ENCODE measurements at regions not wholly inside any gene's neighbourhood (a gene's known extent, or its start where the extent isn't known, plus 50 kb on each side); places are given as distances from the start of the nearest gene placed in this dataset.
A peak's percentile ranks its signal among the peaks of the same experiment; 100 is the strongest.

- 98% methylated on average over 5 of the region's 5 CpGs for WGBS, 2 experiments (ENCODE audit: low coverage in 1 of 2, low lambda C conversion rate in 2 of 2, missing lambda C conversion rate in 2 of 2)
- H3K4me2 ChIP-seq (ENCODE audit: unreplicated experiment) = no peak overlapping the region
- no peaks in the 10 kb centered on the region; the same call in 1 of the 2 replicates for H3F3A ChIP-seq (ENCODE audit: insufficient read depth)
- no peaks in the 10 kb centered on the region for H3K79me2 ChIP-seq (ENCODE audit: insufficient read depth)
- DNase-seq = no peak
- H3K4me1 ChIP-seq (ENCODE audit: insufficient read depth) = peaks cover 20% of the 10 kb centered on the region
- no peaks in the 10 kb centered on the region for H4K20me1 ChIP-seq (ENCODE audit: insufficient read depth)
- no peak overlapping the region for H2AFZ ChIP-seq
- no peaks in the 10 kb centered on the region for H3K9me2 ChIP-seq (ENCODE audit: insufficient read depth)
- in situ Hi-C loops (cut with MboI) = no loop called here
- TF ChIP-seq EZH2 (IDR thresholded peaks at IDR 0.05; ENCODE audit: insufficient read depth, poor library complexity, severe bottlenecking) (no peak), EZH2phosphoT487 (IDR thresholded peaks at IDR 0.05; ENCODE audit: insufficient read depth, low read depth) (no peak)
- H3K9me3 ChIP-seq (ENCODE audit: low read depth) = no peaks in the 10 kb centered on the region
- no peaks in the 10 kb centered on the region for H3K36me3 ChIP-seq (ENCODE audit: low read depth)
- H3K4me3 ChIP-seq = no peak overlapping the region
- no peaks in the 10 kb centered on the region; the same call in 1 of the 2 replicates for H3K27me3 ChIP-seq (replicated peaks; ENCODE audit: insufficient read depth)
- no peak overlapping the region for H3K27ac ChIP-seq
- H3K9ac ChIP-seq = no peak overlapping the region
These were observed 117.8 kb upstream of the SERP2 start for GRCh38 chr13:44255771-44256364.

- H3K27me3 ChIP-seq (replicated peaks; ENCODE audit: insufficient read depth) = no peaks in the 10 kb centered on the region; the same call in 1 of the 2 replicates
- no peak for TF ChIP-seq EZH2 (IDR thresholded peaks at IDR 0.05; ENCODE audit: insufficient read depth, poor library complexity, severe bottlenecking)
- no peak for TF ChIP-seq EZH2phosphoT487 (IDR thresholded peaks at IDR 0.05; ENCODE audit: insufficient read depth, low read depth)
- H4K20me1 ChIP-seq (ENCODE audit: insufficient read depth) = no peaks in the 10 kb centered on the region
- in situ Hi-C loops (cut with MboI) = no loop called here
- no peaks in the 10 kb centered on the region for H3K9me2 ChIP-seq (ENCODE audit: insufficient read depth)
- no peak overlapping the region for H3K9ac ChIP-seq
- DNase-seq = peak; percentile 65
- 57 to 62% methylated on average over 4 of the region's 4 CpGs for WGBS, 2 experiments (ENCODE audit: low coverage in 1 of 2, low lambda C conversion rate in 2 of 2, missing lambda C conversion rate in 2 of 2)
- no peaks in the 10 kb centered on the region for H3K79me2 ChIP-seq (ENCODE audit: insufficient read depth)
- H3K9me3 ChIP-seq (ENCODE audit: low read depth) = no peaks in the 10 kb centered on the region
- H2AFZ ChIP-seq = no peak overlapping the region
- no peak overlapping the region for H3K4me2 ChIP-seq (ENCODE audit: unreplicated experiment)
- no peak overlapping the region for H3K4me3 ChIP-seq
- H3F3A ChIP-seq (ENCODE audit: insufficient read depth) = no peaks in the 10 kb centered on the region; the same call in 1 of the 2 replicates
- no peaks in the 10 kb centered on the region for H3K36me3 ChIP-seq (ENCODE audit: low read depth)
- H3K4me1 ChIP-seq (ENCODE audit: insufficient read depth) = peaks cover 20% of the 10 kb centered on the region
- no peak overlapping the region for H3K27ac ChIP-seq
These were observed 115.8 kb upstream of the SERP2 start for GRCh38 chr13:44257796-44258195.

DNA sequence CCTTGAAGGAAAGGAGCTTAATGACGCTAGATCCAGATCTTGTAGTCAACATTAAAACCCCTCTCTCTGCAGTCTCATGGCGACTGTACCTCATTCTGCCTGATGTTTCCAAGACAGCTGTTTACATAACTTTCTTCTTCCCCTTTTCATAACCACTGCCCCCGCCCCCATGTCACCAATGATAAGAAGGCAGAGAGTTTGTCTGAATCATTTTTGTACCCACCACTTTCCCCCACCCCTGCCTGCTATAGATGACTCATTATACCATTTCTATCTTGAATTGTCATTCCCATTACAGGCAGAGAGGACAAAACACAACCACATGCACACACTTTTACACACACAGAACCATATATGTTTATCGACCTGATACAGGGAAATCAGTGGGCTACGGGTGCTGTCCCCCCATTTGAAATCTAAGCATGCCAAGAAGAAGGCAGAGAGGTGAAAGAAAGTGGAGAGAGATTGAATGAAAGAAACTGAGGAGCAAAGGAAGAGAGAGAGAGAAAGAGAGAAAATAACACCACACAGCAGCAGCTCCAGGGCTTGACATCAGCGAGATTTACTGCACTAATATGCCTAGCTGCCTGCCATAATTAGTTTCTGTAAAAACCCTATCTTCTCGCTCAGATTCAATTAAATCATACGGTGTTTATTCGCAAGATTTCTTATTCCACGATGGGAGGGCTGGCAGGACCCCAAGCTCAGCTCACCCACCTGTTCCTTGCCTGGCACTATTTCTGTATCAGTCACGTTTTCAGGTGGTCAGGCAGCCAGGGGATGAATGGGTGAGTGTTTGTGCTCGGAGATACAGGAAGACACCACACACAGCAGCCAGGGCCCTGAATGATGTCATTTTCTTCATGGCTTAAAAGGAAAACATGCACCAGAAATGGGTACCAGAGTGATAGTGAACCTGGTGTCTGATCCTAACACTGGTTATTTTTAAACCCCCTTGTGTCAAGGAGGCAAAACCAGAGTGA, 114.3 kb upstream of the SERP2 start:
- Histone ChIP-seq H3K79me2 (ENCODE audit: insufficient read depth) (no peaks in the 10 kb centered on the region), H3K36me3 (ENCODE audit: low read depth) (no peaks in the 10 kb centered on the region), H3K27me3 (replicated peaks; ENCODE audit: insufficient read depth) (no peaks in the 10 kb centered on the region; the same call in 1 of the 2 replicates), H3K9me3 (ENCODE audit: low read depth) (no peaks in the 10 kb centered on the region), H3K9ac (no peak overlapping the region), H3K4me2 (ENCODE audit: unreplicated experiment) (peak overlapping the region; percentile 16), H4K20me1 (ENCODE audit: insufficient read depth) (no peaks in the 10 kb centered on the region), H3K9me2 (ENCODE audit: insufficient read depth) (0 out of 2 replicates have a peak, but pooled peaks cover 2% of the 10 kb centered on the region), H2AFZ (no peak overlapping the region), H3F3A (ENCODE audit: insufficient read depth) (no peaks in the 10 kb centered on the region; the same call in 1 of the 2 replicates), H3K4me3 (no peak overlapping the region), H3K27ac (no peak overlapping the region), H3K4me1 (ENCODE audit: insufficient read depth) (peaks cover 20% of the 10 kb centered on the region)
- no peak for TF ChIP-seq EZH2 (IDR thresholded peaks at IDR 0.05; ENCODE audit: insufficient read depth, poor library complexity, severe bottlenecking)
- peak; percentile 47 for DNase-seq
- in situ Hi-C loops (cut with MboI) = no loop called here
- WGBS, 2 experiments (ENCODE audit: low coverage in 1 of 2, low lambda C conversion rate in 2 of 2, missing lambda C conversion rate in 2 of 2) = 78 to 85% methylated on average over 12 of the region's 12 CpGs

- H3K4me2 ChIP-seq (ENCODE audit: unreplicated experiment) = no peak overlapping the region
- no peak overlapping the region for H2AFZ ChIP-seq
- no peak for DNase-seq
- no peaks in the 10 kb centered on the region for H3K79me2 ChIP-seq (ENCODE audit: insufficient read depth)
- no peaks in the 10 kb centered on the region for H3K27me3 ChIP-seq (replicated peaks; ENCODE audit: insufficient read depth)
- H3K27ac ChIP-seq = no peak overlapping the region
- in situ Hi-C loops (cut with MboI) = no loop called here
- H3F3A ChIP-seq (ENCODE audit: insufficient read depth) = no peaks in the 10 kb centered on the region; the same call in 1 of the 2 replicates
- WGBS, 2 experiments (ENCODE audit: low coverage in 1 of 2, low lambda C conversion rate in 2 of 2, missing lambda C conversion rate in 2 of 2) = 100% methylated on average over 2 of the region's 2 CpGs
- H3K4me3 ChIP-seq = no peak overlapping the region
- no peaks in the 10 kb centered on the region for H4K20me1 ChIP-seq (ENCODE audit: insufficient read depth)
- no peak overlapping the region for H3K9ac ChIP-seq
- H3K9me2 ChIP-seq (ENCODE audit: insufficient read depth) = 0 out of 2 replicates have a peak, but pooled peaks cover 2% of the 10 kb centered on the region
- TF ChIP-seq EZH2phosphoT487 (IDR thresholded peaks at IDR 0.05; ENCODE audit: insufficient read depth, low read depth) = no peak
- TF ChIP-seq EZH2 (IDR thresholded peaks at IDR 0.05; ENCODE audit: insufficient read depth, poor library complexity, severe bottlenecking) = no peak
- H3K9me3 ChIP-seq (ENCODE audit: low read depth) = no peaks in the 10 kb centered on the region
- H3K36me3 ChIP-seq (ENCODE audit: low read depth) = no peaks in the 10 kb centered on the region
- H3K4me1 ChIP-seq (ENCODE audit: insufficient read depth) = peaks cover 20% of the 10 kb centered on the region
These were observed 113.3 kb upstream of the SERP2 start for GRCh38 chr13:44260336-44260735.

Data from GM23248 (cell line).